DMS79 (cell line): ENCODE measurements at regions not wholly inside any gene's neighbourhood (a gene's known extent, or its start where the extent isn't known, plus 50 kb on each side); places are given as distances from the start of the nearest gene placed in this dataset.
A peak's percentile ranks its signal among the peaks of the same experiment; 100 is the strongest.

Experiments
- DNase-seq: peaks from one replicate; lab custom pipeline; 2025; lab: John Stamatoyannopoulos, UW

GRCh38 chr11:128226106-128226716 lies 361.1 kb downstream of the ETS1 start:
- DNase-seq, result no peak

- no peak for DNase-seq
Observed at GRCh38 chr11:128222245-128222884, 365.0 kb downstream of the ETS1 start.

- no peak for DNase-seq
Observed at GRCh38 chr11:128219731-128220120, 367.6 kb downstream of the ETS1 start.

- DNase-seq, result no peak
Observed at GRCh38 chr11:128216198-128216597, 371.2 kb downstream of the ETS1 start.

- DNase-seq, result no peak
Observed at GRCh38 chr11:128215238-128215882, 372.0 kb downstream of the ETS1 start.

GRCh38 chr11:128214263-128214662 lies 373.1 kb downstream of the ETS1 start:
- no peak for DNase-seq

GRCh38 chr11:128213461-128213860 lies 373.9 kb downstream of the ETS1 start:
- DNase-seq, result no peak

GRCh38 chr11:128212324-128212723 lies 375.0 kb downstream of the ETS1 start:
- no peak for DNase-seq

GRCh38 chr11:128210148-128210940 lies 377.0 kb downstream of the ETS1 start:
- DNase-seq, result no peak

GRCh38 chr11:128209138-128209435 lies 378.3 kb downstream of the ETS1 start:
- no peak for DNase-seq

GRCh38 chr11:128208329-128209137 lies 378.8 kb downstream of the ETS1 start:
- DNase-seq, result peak; percentile 81

- DNase-seq, result no peak
Observed at GRCh38 chr11:128207861-128208321, 379.5 kb downstream of the ETS1 start.

GRCh38 chr11:128206461-128206860 lies 380.9 kb downstream of the ETS1 start:
- no peak for DNase-seq

GRCh38 chr11:128205796-128206195 lies 381.6 kb downstream of the ETS1 start:
- DNase-seq, result no peak

GRCh38 chr11:128204898-128205297 lies 382.5 kb downstream of the ETS1 start:
- DNase-seq, result no peak

- no peak for DNase-seq
Observed at GRCh38 chr11:128201801-128202200, 385.6 kb downstream of the ETS1 start.

GRCh38 chr11:128201009-128201408 lies 386.3 kb downstream of the ETS1 start:
- no peak for DNase-seq

- no peak for DNase-seq
Observed at GRCh38 chr11:128200467-128200866, 386.9 kb downstream of the ETS1 start.

GRCh38 chr11:128198216-128198772 lies 389.1 kb downstream of the ETS1 start:
- DNase-seq, result no peak

GRCh38 chr11:128196235-128196634 lies 391.1 kb downstream of the ETS1 start:
- no peak for DNase-seq

GRCh38 chr11:128195756-128196155 lies 391.6 kb downstream of the ETS1 start:
- DNase-seq, result no peak
